ENCODE measurements at regions not wholly inside any gene's neighbourhood (a gene's known extent, or its start where the extent isn't known, plus 50 kb on each side); places are given as distances from the start of the nearest gene placed in this dataset.

DNA sequence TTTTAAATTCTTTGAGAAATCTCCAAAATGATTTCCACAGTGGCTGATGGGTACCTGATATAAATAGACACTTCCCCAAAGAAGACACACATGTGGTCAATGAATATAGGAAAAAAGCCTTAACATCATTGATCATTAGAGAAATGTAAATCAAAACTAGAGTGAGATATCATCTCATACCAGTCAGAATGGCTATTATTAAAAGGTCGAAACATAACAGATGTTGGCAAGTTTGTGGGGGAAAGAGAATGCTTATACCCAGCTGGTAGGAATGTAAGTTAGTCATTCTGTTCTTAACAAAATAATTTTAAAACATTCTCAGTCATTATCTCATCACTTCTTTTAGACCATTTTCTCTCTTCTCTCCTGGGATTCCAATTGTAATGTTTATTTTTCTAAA is 1666.0 kb upstream of the ACO1 start:
- no TSS peak for BruUV-seq (replicated peaks)
- H3K4me1 ChIP-seq (ENCODE audit: control insufficient read depth, insufficient read depth, low read length), result no peaks in the 10 kb centered on the region
- H3K27ac ChIP-seq (ENCODE audit: control insufficient read depth, insufficient read depth), result no peak overlapping the region
- no peaks in the 10 kb centered on the region for H3K36me3 ChIP-seq (ENCODE audit: control insufficient read depth in 2 of 2, insufficient read depth in 2 of 2, low read length in 1 of 2)
- POLR2A ChIA-PET, result no interaction called here
- no peaks in the 10 kb centered on the region for H3K27me3 ChIP-seq (replicated peaks in 1 of 2; ENCODE audit: control insufficient read depth in 2 of 2, insufficient read depth in 2 of 2, low read length in 1 of 2)
- CTCF ChIA-PET, result no interaction called here
- no peak overlapping the region for H3K4me3 ChIP-seq
- 0% methylated on average over 1 of the region's 1 CpG for WGBS (ENCODE audit: insufficient coverage, insufficient replicate concordance, low lambda C conversion rate, missing lambda C conversion rate)
- FAIRE-seq (no peak), ATAC-seq (no peak), DNase-seq (ENCODE audit: low read depth, low spot score) (no peak)
- H4K20me1 ChIP-seq (ENCODE audit: control insufficient read depth, insufficient read depth), result no peaks in the 10 kb centered on the region
- in situ Hi-C loops (cut with MboI) (no loop called here), intact Hi-C loops (cut with micrococcal nuclease; ENCODE audit: unreplicated experiment) (no loop called here)
- no peaks in the 10 kb centered on the region for H3K79me2 ChIP-seq (ENCODE audit: control insufficient read depth, insufficient read depth, low read length)
- H3K9ac ChIP-seq (ENCODE audit: control insufficient read depth, insufficient read depth, low read length), result no peak overlapping the region
- H3K9me3 ChIP-seq (replicated peaks; ENCODE audit: control insufficient read depth, insufficient read depth, low read length), result no peaks in the 10 kb centered on the region
- SMC1A ChIA-PET (ENCODE audit: uncharacterized antibody, unreplicated experiment), result no interaction called here
- H3K4me2 ChIP-seq (ENCODE audit: control insufficient read depth, insufficient read depth), result no peak overlapping the region
- H2AFZ ChIP-seq (ENCODE audit: control insufficient read depth, low read depth, low read length), result no peak overlapping the region
- TF ChIP-seq BMI1 (IDR thresholded peaks at IDR 0.05; ENCODE audit: borderline replicate concordance) (no peak), EGR1 (IDR thresholded peaks at IDR 0.05; ENCODE audit: borderline replicate concordance in 1 of 2, low read depth in 2 of 2, low read length in 2 of 2) (no peak), IRF4 (IDR thresholded peaks at IDR 0.05; ENCODE audit: low read depth, low read length) (no peak), ZSCAN29 (IDR thresholded peaks at IDR 0.05) (no peak), SREBF1 (IDR thresholded peaks at IDR 0.05; ENCODE audit: low read length) (no peak), SIN3A (IDR thresholded peaks at IDR 0.05; ENCODE audit: low read depth, low read length) (no peak), SUZ12 (IDR thresholded peaks at IDR 0.05; ENCODE audit: unreplicated experiment) (no peak), JUNB (IDR thresholded peaks at IDR 0.05) (no peak), PML (IDR thresholded peaks at IDR 0.05; ENCODE audit: low read length) (no peak), ESRRA (IDR thresholded peaks at IDR 0.05; ENCODE audit: low read length) (no peak), GABPA (IDR thresholded peaks at IDR 0.05; ENCODE audit: low read depth) (no peak), TBL1XR1 (IDR thresholded peaks at IDR 0.05; ENCODE audit: low read depth, low read length) (no peak), ZZZ3 (IDR thresholded peaks at IDR 0.05; ENCODE audit: control insufficient read depth, insufficient read length, low read depth) (no peak)
- TF ChIP-seq, protein P1, sequence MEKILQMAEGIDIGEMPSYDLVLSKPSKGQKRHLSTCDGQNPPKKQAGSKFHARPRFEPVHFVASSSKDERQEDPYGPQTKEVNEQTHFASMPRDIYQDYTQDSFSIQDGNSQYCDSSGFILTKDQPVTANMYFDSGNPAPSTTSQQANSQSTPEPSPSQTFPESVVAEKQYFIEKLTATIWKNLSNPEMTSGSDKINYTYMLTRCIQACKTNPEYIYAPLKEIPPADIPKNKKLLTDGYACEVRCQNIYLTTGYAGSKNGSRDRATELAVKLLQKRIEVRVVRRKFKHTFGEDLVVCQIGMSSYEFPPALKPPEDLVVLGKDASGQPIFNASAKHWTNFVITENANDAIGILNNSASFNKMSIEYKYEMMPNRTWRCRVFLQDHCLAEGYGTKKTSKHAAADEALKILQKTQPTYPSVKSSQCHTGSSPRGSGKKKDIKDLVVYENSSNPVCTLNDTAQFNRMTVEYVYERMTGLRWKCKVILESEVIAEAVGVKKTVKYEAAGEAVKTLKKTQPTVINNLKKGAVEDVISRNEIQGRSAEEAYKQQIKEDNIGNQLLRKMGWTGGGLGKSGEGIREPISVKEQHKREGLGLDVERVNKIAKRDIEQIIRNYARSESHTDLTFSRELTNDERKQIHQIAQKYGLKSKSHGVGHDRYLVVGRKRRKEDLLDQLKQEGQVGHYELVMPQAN (conservative IDR thresholded peaks at IDR 0.05), result no peak
- TF ChIP-seq, protein P2, sequence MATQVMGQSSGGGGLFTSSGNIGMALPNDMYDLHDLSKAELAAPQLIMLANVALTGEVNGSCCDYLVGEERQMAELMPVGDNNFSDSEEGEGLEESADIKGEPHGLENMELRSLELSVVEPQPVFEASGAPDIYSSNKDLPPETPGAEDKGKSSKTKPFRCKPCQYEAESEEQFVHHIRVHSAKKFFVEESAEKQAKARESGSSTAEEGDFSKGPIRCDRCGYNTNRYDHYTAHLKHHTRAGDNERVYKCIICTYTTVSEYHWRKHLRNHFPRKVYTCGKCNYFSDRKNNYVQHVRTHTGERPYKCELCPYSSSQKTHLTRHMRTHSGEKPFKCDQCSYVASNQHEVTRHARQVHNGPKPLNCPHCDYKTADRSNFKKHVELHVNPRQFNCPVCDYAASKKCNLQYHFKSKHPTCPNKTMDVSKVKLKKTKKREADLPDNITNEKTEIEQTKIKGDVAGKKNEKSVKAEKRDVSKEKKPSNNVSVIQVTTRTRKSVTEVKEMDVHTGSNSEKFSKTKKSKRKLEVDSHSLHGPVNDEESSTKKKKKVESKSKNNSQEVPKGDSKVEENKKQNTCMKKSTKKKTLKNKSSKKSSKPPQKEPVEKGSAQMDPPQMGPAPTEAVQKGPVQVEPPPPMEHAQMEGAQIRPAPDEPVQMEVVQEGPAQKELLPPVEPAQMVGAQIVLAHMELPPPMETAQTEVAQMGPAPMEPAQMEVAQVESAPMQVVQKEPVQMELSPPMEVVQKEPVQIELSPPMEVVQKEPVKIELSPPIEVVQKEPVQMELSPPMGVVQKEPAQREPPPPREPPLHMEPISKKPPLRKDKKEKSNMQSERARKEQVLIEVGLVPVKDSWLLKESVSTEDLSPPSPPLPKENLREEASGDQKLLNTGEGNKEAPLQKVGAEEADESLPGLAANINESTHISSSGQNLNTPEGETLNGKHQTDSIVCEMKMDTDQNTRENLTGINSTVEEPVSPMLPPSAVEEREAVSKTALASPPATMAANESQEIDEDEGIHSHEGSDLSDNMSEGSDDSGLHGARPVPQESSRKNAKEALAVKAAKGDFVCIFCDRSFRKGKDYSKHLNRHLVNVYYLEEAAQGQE (IDR thresholded peaks at IDR 0.05; ENCODE audit: low read depth, low read length), result no peak
- TF ChIP-seq, protein P3, sequence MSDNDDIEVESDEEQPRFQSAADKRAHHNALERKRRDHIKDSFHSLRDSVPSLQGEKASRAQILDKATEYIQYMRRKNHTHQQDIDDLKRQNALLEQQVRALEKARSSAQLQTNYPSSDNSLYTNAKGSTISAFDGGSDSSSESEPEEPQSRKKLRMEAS (IDR thresholded peaks at IDR 0.05; ENCODE audit: low read depth, low read length), result no peak
- RAD21 ChIA-PET (ENCODE audit: unreplicated experiment), result no interaction called here
